Sciatic nerve (tissue), 2 donors: ENCODE measurements at regions not wholly inside any gene's neighbourhood (a gene's known extent, or its start where the extent isn't known, plus 50 kb on each side); places are given as distances from the start of the nearest gene placed in this dataset.

ENCODE experiments used
- ATAC-seq: fragments of 200-7000 bp; cut with Tn5 transposase; one replicate; pipeline ENCODE4 v1.9.1; 2020; ENCODE audit warnings: mild to moderate bottlenecking, moderate library complexity
- DNase-seq: peaks from one replicate; pipeline ENCODE4 v3.0.0-alpha.2; 2020; ENCODE audit warnings: low spot score
- intact Hi-C: fragments of 100-400 bp; cut with DNase I; formaldehyde crosslinking; loops from one replicate; pipeline ENCODE4 v1.14.2; 2022
- donor health status: DM: no; HTN: no; CAD: no.
- donor health status: DM: no; HTN: no; CAD: no.

- peak; percentile 31 for DNase-seq
- intact Hi-C loops, result no loop called here
- no peak for ATAC-seq
These were observed 66.6 kb upstream of the KSR1 start for GRCh38 chr17:27389542-27390140.

- ATAC-seq, result no peak
- peak; percentile 35 for DNase-seq
- intact Hi-C loops, result no loop called here
These were observed 65.7 kb upstream of the KSR1 start for GRCh38 chr17:27390540-27390939.

GRCh38 chr17:27391427-27391826 lies 64.8 kb upstream of the KSR1 start:
- DNase-seq (no peak), ATAC-seq (no peak)
- intact Hi-C loops, result no loop called here

- ATAC-seq (no peak), DNase-seq (peak; percentile 56)
- intact Hi-C loops, result no loop called here
These were observed 60.2 kb upstream of the KSR1 start for GRCh38 chr17:27396045-27396444.

- DNase-seq (peak; percentile 62), ATAC-seq (peak; percentile 55)
- intact Hi-C loops, result no loop called here
These were observed 59.3 kb upstream of the KSR1 start for GRCh38 chr17:27396941-27397340.

- no peak for ATAC-seq
- intact Hi-C loops, result no loop called here
These were observed 57.6 kb upstream of the KSR1 start for GRCh38 chr17:27398691-27399090.

GRCh38 chr17:27400991-27401390 lies 55.3 kb upstream of the KSR1 start:
- DNase-seq (peak; percentile 23), ATAC-seq (no peak)
- intact Hi-C loops, result no loop called here

More at GRCh38 chr17:27398691-27399090, 57.6 kb upstream of the KSR1 start:
- DNase-seq, result peak; percentile 12

GRCh38 chr17:27402943-27403342 lies 53.3 kb upstream of the KSR1 start:
- intact Hi-C loops, result no loop called here
- no peak for ATAC-seq
- DNase-seq, result peak; percentile 17

GRCh38 chr17:27403480-27404005 lies 52.7 kb upstream of the KSR1 start:
- no peak for DNase-seq
- ATAC-seq, result no peak
- intact Hi-C loops, result no loop called here

- ATAC-seq, result no peak
- intact Hi-C loops, result no loop called here
- peak; percentile 6 for DNase-seq
These were observed 51.6 kb upstream of the KSR1 start for GRCh38 chr17:27404676-27405075.
